ENCODE measurements at regions not wholly inside any gene's neighbourhood (a gene's known extent, or its start where the extent isn't known, plus 50 kb on each side); places are given as distances from the start of the nearest gene placed in this dataset.

- intact Hi-C loops (cut with DNase I; ENCODE audit: low total_unique reads) = no loop called here
- no peak overlapping the region for H3K27ac ChIP-seq
- H3K9me3 ChIP-seq = no peaks in the 10 kb centered on the region
- H3K36me3 ChIP-seq = no peaks in the 10 kb centered on the region
- TF ChIP-seq CTCF (IDR thresholded peaks at IDR 0.05 in 8 of 11, conservative IDR thresholded peaks at IDR 0.05 in 3 of 11) (no peak), POLR2AphosphoS5 (IDR thresholded peaks at IDR 0.05) (no peak), POLR2A (IDR thresholded peaks at IDR 0.05) (no peak)
- no peak for DNase-seq
- H3K27me3 ChIP-seq (replicated peaks in 1 of 7) = no peaks in the 10 kb centered on the region
- no peak overlapping the region for H3K4me3 ChIP-seq
- peaks cover 0 to 8% (median 0%) of the 10 kb centered on the region in 6 donors for H3K4me1 ChIP-seq
These were observed 144.5 kb upstream of the ABCA1 start for GRCh38 chr9:105072476-105072875.

GRCh38 chr9:105073147-105073546, 145.2 kb upstream of the ABCA1 start:
- Histone ChIP-seq H3K4me3 (no peak overlapping the region), H3K36me3 (no peaks in the 10 kb centered on the region), H3K27ac (no peak overlapping the region), H3K4me1 (peaks cover 0 to 4% (median 0%) of the 10 kb centered on the region in 6 donors), H3K27me3 (replicated peaks in 1 of 7) (no peaks in the 10 kb centered on the region), H3K9me3 (no peaks in the 10 kb centered on the region)
- no peak for DNase-seq
- intact Hi-C loops (cut with DNase I; ENCODE audit: low total_unique reads) = no loop called here
- TF ChIP-seq POLR2A (IDR thresholded peaks at IDR 0.05) = no peak
- 59 to 90% (median 72%) methylated on average over 1 of the region's 1 CpG for WGBS, 5 donors

GRCh38 chr9:105074491-105074890, 146.5 kb upstream of the ABCA1 start:
- WGBS, 5 donors = 65 to 94% (median 79%) methylated on average over 2 of the region's 2 CpGs
- no peak overlapping the region for H3K27ac ChIP-seq
- no peaks in the 10 kb centered on the region for H3K4me1 ChIP-seq
- intact Hi-C loops (cut with DNase I; ENCODE audit: low total_unique reads) = no loop called here
- H3K4me3 ChIP-seq = no peak overlapping the region
- TF ChIP-seq CTCF (IDR thresholded peaks at IDR 0.05 in 8 of 11, conservative IDR thresholded peaks at IDR 0.05 in 3 of 11) (no peak), POLR2A (IDR thresholded peaks at IDR 0.05) (no peak), POLR2AphosphoS5 (IDR thresholded peaks at IDR 0.05) (no peak)
- no peaks in the 10 kb centered on the region for H3K36me3 ChIP-seq
- no peak for DNase-seq
- H3K27me3 ChIP-seq (replicated peaks in 1 of 7) = no peaks in the 10 kb centered on the region
- no peaks in the 10 kb centered on the region for H3K9me3 ChIP-seq

DNA sequence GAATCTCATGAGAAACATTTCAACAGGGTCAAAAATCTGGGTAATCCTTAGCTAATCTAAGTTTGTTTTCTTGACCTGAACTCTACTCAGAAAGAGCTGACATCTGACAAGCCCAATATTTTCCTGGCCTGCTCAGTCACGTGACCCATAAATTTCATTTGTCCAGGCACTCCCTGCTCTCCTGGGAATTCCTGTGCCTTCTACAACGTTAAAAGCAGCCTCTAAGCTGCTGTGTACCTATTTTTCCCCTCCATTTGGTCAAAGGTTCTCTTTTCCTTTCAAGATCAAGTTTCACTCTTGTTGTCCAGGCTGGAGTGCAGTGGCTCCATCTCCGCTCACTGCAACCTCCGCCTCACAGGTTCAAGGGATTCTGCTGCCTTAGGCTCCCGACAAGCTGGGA, 148.8 kb upstream of the ABCA1 start:
- TF ChIP-seq POLR2A (IDR thresholded peaks at IDR 0.05) (no peak), CTCF (IDR thresholded peaks at IDR 0.05 in 8 of 11, conservative IDR thresholded peaks at IDR 0.05 in 3 of 11) (no peak), POLR2AphosphoS5 (IDR thresholded peaks at IDR 0.05) (no peak)
- no peaks in the 10 kb centered on the region for H3K36me3 ChIP-seq
- no peaks in the 10 kb centered on the region for H3K4me1 ChIP-seq
- H3K27me3 ChIP-seq (replicated peaks in 1 of 7) = no peaks in the 10 kb centered on the region
- H3K9me3 ChIP-seq = no peaks in the 10 kb centered on the region
- intact Hi-C loops (cut with DNase I; ENCODE audit: low total_unique reads) = no loop called here
- DNase-seq = no peak
- H3K27ac ChIP-seq = no peak overlapping the region
- H3K4me3 ChIP-seq = no peak overlapping the region
- 79 to 89% (median 85%) methylated on average over 4 to 5 of the region's 5 CpGs for WGBS, 5 donors

- Histone ChIP-seq H3K9me3 (no peaks in the 10 kb centered on the region), H3K4me3 (no peak overlapping the region), H3K27ac (no peak overlapping the region), H3K27me3 (replicated peaks in 1 of 7) (no peaks in the 10 kb centered on the region), H3K4me1 (no peaks in the 10 kb centered on the region), H3K36me3 (no peaks in the 10 kb centered on the region)
- intact Hi-C loops (cut with DNase I; ENCODE audit: low total_unique reads) = no loop called here
- 92 to 100% (median 95%) methylated on average over 2 of the region's 2 CpGs for WGBS, 5 donors
- no peak for DNase-seq
- TF ChIP-seq POLR2A (IDR thresholded peaks at IDR 0.05) = no peak
- no peak for TF ChIP-seq CTCF (IDR thresholded peaks at IDR 0.05 in 8 of 11, conservative IDR thresholded peaks at IDR 0.05 in 3 of 11)
- no peak for TF ChIP-seq POLR2AphosphoS5 (IDR thresholded peaks at IDR 0.05)
These were observed 151.5 kb upstream of the ABCA1 start for GRCh38 chr9:105079457-105079856.
